ENCODE measurements at regions not wholly inside any gene's neighbourhood (a gene's known extent, or its start where the extent isn't known, plus 50 kb on each side); places are given as distances from the start of the nearest gene placed in this dataset.
A peak's percentile ranks its signal among the peaks of the same experiment; 100 is the strongest.
"Not testable (repeated sequence)": the region's sequence is repeated elsewhere in the genome, so short reads cannot be mapped to it uniquely, and the experiment has no call there.

GRCh38 chr4:11966782-11967181 is 538.1 kb upstream of the HS3ST1 start:
- 40% methylated on average over 4 of the region's 4 CpGs for WGBS (ENCODE audit: insufficient coverage, low coverage, low lambda C conversion rate, missing lambda C conversion rate)
- no peak for TF ChIP-seq POLR2A (IDR thresholded peaks at IDR 0.05)
- TF ChIP-seq, protein P1, sequence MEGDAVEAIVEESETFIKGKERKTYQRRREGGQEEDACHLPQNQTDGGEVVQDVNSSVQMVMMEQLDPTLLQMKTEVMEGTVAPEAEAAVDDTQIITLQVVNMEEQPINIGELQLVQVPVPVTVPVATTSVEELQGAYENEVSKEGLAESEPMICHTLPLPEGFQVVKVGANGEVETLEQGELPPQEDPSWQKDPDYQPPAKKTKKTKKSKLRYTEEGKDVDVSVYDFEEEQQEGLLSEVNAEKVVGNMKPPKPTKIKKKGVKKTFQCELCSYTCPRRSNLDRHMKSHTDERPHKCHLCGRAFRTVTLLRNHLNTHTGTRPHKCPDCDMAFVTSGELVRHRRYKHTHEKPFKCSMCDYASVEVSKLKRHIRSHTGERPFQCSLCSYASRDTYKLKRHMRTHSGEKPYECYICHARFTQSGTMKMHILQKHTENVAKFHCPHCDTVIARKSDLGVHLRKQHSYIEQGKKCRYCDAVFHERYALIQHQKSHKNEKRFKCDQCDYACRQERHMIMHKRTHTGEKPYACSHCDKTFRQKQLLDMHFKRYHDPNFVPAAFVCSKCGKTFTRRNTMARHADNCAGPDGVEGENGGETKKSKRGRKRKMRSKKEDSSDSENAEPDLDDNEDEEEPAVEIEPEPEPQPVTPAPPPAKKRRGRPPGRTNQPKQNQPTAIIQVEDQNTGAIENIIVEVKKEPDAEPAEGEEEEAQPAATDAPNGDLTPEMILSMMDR (IDR thresholded peaks at IDR 0.05) = no peak
- Histone ChIP-seq H3K36me3 (no peaks in the 10 kb centered on the region), H3K4me1 (no peaks in the 10 kb centered on the region), H3K27me3 (no peaks in the 10 kb centered on the region), H3K4me3 (no peak overlapping the region), H3K27ac (no peak overlapping the region), H3K9me3 (no peaks in the 10 kb centered on the region)
- intact Hi-C loops (cut with DNase I) = no loop called here
- ATAC-seq (no peak), DNase-seq (no peak)

- TF ChIP-seq, protein P1 (IDR thresholded peaks at IDR 0.05) = peak in 2 of 4 donors; percentile 27
- TF ChIP-seq POLR2A (IDR thresholded peaks at IDR 0.05) = no peak
- WGBS (ENCODE audit: insufficient coverage, low coverage, low lambda C conversion rate, missing lambda C conversion rate) = 45% methylated on average over 2 of the region's 2 CpGs
- Histone ChIP-seq H3K4me1 (no peaks in the 10 kb centered on the region), H3K36me3 (no peaks in the 10 kb centered on the region), H3K4me3 (no peak overlapping the region), H3K27ac (no peak overlapping the region), H3K9me3 (no peaks in the 10 kb centered on the region), H3K27me3 (no peaks in the 10 kb centered on the region)
- ATAC-seq (no peak), DNase-seq (no peak)
- intact Hi-C loops (cut with DNase I) = no loop called here
Measured at GRCh38 chr4:11954093-11954492, 525.4 kb upstream of the HS3ST1 start.

DNA sequence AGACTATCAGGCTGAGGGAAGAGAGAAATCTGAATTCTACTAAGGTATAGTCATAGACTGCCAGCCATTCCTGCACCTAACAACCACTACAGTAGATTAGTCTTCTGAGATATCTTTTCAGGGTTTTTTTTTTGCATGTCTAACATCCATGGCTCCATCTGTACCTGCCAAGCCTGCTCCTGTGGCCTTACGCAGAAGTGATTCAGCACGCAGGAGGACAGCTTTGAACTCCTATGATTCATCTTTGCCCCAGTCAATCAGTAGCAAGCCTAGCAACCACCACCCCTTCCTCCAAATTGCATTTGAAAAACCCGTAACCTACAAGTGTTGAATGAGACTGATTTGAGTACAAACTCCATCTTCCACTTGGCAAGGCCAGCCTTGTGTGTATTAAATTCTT is 520.7 kb upstream of the HS3ST1 start:
- intact Hi-C loops (cut with DNase I) = no loop called here
- no peaks in the 10 kb centered on the region for H3K9me3 ChIP-seq
- no peaks in the 10 kb centered on the region for H3K36me3 ChIP-seq
- no peaks in the 10 kb centered on the region for H3K4me1 ChIP-seq
- TF ChIP-seq POLR2A (IDR thresholded peaks at IDR 0.05) = no peak
- TF ChIP-seq, protein P1 (IDR thresholded peaks at IDR 0.05) = no peak
- WGBS (ENCODE audit: insufficient coverage, low coverage, low lambda C conversion rate, missing lambda C conversion rate) = 84% methylated on average over 3 of the region's 3 CpGs
- no peak overlapping the region for H3K27ac ChIP-seq
- H3K4me3 ChIP-seq = no peak overlapping the region
- DNase-seq (no peak), ATAC-seq (no peak)
- H3K27me3 ChIP-seq = no peaks in the 10 kb centered on the region

GRCh38 chr4:11947629-11948028 is 518.9 kb upstream of the HS3ST1 start:
- H3K4me1 ChIP-seq; H3K27me3 ChIP-seq; H3K36me3 ChIP-seq; H3K27ac ChIP-seq; intact Hi-C loops (cut with DNase I); ATAC-seq; H3K9me3 ChIP-seq; H3K4me3 ChIP-seq; DNase-seq: not testable (repeated sequence)
- 0% methylated on average over 1 of the region's 1 CpG for WGBS (ENCODE audit: insufficient coverage, low coverage, low lambda C conversion rate, missing lambda C conversion rate)

DNA sequence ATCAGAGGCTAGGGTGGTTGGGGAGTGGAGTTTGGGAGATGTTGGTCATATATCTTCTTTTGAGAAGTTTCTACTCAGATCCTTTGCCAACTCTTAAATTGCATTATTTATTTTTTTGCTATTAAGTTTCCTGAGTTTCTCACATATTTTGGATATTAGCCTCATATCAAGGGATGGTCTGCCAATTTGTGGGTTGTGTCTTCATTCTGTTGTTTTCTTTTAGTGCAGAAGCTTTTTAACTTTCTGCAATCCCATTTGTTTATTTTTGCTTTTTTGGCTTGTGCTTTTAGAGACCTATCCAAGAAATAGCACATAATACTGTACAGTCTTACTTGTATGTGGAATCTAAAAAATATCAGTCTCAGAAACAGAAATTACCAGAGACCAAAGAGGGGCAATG is 509.2 kb upstream of the HS3ST1 start:
- intact Hi-C loops (cut with DNase I) = no loop called here
- DNase-seq (no peak), ATAC-seq (no peak)
- TF ChIP-seq, protein P1 (IDR thresholded peaks at IDR 0.05) = no peak
- TF ChIP-seq POLR2A (IDR thresholded peaks at IDR 0.05) = no peak
- Histone ChIP-seq H3K4me3 (no peak overlapping the region), H3K27ac (no peak overlapping the region), H3K36me3 (no peaks in the 10 kb centered on the region), H3K9me3 (no peaks in the 10 kb centered on the region), H3K4me1 (no peaks in the 10 kb centered on the region), H3K27me3 (no peaks in the 10 kb centered on the region)

All from right lobe of liver (tissue), 6 donors.